GM19397 (cell line): ENCODE measurements at regions not wholly inside any gene's neighbourhood (a gene's known extent, or its start where the extent isn't known, plus 50 kb on each side); places are given as distances from the start of the nearest gene placed in this dataset.
A peak's percentile ranks its signal among the peaks of the same experiment; 100 is the strongest.
"Not testable (repeated sequence)": the region's sequence is repeated elsewhere in the genome, so short reads cannot be mapped to it uniquely, and the experiment has no call there.

Experiments
- ATAC-seq: cut with Tn5 transposase; IDR thresholded peaks from one replicate; pipeline ENCODE4 v1.9.1; 2021; ENCODE audit warnings: mild to moderate bottlenecking, moderate library complexity; ENCODE audit not compliant: unreplicated experiment

DNA sequence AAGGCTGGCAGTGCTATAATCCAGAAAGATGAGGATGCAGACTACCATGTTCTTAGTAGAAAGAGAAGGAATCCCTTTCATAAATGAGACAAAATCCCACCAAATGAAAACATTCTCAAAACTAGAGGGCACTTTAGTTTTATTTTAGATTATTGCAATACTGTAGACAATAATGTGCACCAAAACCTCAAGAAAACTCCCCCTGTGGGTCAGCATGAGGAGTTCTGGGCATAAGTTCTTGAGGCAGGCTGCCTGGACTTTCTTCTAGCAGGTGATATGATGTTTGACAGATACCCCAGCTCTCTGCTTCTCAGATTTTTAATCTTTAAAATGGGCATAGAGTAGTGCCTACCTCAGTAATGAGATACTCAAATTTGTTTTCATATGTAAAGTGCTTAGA lies 196.3 kb upstream of the CTNND2 start:
- ATAC-seq, result no peak

DNA sequence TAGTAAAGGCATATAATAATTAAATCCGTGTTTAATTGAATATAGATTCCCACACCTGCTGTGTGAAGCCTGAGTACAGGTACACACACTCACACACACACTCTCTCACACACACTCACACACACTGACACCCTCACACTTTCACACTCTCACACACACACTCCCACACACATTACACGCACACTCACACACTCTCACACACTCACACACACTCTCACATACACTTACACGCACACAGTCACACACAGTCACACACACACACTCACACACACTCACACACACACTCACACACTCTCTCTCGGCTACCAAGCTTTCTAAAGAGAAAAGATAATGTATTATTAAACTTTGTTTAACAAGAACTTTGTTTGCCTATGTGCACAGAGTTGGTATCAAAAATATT lies 195.1 kb upstream of the CTNND2 start:
- no peak for ATAC-seq

DNA sequence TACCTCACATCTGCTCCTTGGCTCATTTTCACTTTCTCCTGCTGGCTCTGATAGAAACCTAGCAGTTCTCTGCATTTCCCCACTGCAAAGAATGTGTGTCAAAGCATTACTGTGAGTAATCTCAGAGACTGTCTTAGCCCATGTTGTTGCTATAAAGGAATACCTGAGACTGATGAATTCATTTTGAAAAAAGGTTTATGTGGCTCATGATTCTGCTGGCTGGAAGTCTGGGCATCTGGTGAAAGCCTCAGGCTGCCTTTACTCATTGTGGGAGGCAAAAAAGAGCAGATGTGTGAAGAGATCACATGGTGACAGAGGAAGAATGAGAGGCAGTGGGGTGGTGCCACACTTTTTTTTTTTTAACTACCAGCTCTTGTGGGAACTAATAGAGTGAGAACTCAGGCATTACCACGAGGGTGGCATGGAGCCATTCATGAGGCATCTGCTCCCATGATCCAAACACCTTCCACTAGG lies 191.6 kb upstream of the CTNND2 start:
- peak; percentile 66 for ATAC-seq

DNA sequence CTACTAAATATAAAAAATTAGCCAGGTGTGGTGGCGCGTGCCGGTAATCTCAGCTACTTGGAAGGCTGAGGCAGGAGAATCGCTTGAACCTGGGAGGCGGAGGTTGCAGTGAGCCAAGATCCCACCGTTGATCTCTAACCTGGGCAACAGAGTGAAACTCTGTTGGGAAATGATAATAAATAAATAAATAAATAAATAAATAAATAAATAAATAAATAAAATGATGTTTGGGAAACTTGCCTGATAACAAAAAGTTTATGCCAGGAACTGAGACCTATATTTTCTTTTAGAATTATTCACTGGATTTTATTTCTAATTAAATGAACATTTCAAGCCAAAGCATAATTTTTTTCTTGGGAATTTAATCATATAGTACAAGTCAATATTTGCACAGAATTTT lies 189.3 kb upstream of the CTNND2 start:
- no peak for ATAC-seq

DNA sequence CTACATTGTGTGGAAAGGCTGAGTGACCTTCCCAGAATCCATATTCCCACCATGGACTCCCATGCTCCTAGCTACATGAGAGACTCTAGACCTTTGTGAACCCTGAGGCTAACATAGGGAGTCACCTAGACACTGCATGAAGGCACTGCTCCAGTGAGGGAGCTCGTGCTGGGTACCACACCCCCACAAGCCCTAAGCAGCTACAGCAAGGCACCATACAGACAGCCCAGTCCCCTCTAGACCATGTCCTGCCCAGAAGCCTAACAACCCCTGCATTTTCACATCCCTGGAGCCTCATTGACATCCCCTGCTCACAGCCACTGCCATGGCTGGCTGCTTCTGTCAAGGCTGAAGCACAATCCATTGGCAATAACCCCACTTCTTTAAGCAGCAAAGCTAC lies 176.5 kb upstream of the CTNND2 start:
- ATAC-seq, result no peak

DNA sequence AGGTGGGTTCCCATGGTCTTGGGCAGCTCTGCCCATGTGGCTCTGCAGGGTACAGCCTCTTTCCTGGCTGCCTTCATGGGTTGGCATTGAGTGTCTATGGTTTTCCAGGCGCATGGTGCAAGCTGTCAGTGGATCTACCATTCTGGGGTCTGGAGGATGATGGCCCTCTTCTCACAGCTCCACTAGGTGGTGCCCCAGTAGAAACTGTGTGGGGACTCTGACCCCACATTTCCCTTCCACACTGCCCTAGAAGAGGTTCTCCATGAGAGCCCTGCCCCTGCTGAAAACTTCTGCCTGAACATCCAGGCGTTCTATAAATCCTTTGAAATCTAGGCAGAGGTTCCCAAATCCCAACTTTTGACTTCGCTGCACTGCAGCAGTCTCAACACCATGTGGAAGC lies 174.0 kb upstream of the CTNND2 start:
- not testable (repeated sequence) for ATAC-seq

DNA sequence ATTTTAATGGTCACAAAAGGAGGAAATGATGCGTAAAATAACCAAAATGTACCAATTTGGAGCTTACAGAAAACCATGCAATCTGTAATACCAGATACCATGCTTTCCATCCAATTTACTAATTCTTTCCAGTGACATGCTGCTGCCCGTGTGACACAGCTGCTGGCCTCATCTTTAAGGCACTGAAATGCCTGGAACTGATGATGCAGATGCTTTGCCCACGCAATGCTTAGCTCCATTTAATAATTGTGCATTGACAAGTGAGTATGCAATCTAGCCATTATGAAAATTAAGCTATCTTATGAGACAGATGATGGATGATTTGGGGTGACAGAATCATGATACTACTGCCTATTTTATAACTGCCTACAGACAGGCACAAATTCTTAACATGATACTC lies 169.2 kb upstream of the CTNND2 start:
- no peak for ATAC-seq

DNA sequence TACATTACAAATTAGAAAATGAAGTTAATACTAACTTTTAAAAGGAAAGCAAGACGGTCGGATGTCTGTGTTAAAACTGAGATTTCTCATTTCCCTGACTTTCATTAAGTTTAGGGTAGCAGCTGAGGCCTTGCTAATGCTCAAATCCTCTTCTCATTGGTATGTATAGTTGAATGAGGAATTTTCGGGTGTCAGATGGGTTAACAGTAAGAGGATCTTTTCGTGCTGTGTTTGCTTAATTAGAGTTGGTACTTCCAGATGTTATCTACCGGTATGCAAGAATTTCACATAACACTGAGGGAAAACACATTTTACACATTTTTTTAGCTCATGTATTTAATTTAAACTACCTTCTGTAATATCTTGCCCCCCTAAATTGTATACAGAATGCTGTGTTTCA lies 168.2 kb upstream of the CTNND2 start:
- ATAC-seq, result no peak

DNA sequence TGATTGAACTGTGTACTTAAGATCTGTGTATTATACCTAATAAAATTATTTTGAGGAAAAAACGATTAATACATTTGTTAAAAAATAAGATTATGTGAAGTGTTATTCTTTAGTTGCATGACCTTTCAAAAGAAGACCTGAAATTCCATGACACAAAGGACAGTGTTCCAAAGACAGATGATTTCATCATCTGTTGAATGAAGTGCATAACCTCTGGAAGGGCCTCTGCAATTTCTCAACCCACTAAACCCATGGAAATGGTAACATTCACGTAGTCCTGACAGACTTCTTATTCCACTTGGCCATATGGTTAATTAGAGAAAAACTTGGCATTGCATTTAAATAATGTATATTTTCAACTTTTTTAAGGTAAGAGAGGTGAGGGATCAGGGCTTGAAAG lies 167.2 kb upstream of the CTNND2 start:
- ATAC-seq, result no peak

DNA sequence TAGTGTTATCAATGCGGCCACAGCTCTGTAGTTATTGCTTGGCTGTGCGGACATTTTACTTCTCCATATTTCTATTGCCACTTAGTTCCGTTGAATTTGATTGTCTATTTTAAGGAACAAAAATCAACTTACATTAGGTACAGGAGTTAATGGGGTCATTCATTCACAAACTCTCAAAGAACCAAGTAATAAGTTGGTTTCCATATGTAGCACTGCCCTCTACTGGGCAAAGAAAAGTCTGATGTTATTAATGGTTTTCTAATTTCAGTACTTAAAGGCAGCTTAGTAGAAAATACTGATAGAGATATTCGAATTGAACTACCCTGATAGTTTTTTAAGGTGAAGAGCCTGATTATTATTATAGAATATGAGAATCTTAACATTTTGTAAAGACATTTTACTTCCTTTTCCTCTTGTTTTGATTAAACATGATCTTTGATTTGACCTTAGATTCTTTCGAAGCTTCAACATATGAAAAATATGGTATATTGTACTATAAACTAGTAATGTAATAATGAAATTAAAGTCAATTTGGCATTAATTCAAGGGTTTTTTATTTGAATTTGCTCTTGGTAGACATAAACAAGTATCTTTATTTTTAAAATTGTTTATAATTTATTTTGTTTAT lies 119.5 kb upstream of the CTNND2 start:
- no peak for ATAC-seq

DNA sequence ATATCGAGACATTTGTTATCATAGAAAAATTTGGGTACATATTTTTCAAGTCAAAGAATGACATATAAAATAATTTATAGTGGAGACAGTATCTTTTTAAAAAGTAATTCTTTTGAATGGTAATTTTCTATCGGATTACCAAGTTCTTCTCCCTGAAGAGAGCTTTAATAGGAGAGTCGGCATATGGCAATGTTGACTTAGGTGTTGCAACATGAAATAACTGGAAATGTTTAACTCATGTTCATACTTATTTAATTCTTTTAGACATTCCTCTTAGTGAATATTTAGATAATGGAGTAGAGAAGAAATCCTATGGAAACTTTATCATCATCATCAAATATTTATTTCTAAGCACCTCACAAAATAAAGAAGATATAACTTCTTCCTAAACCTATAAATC lies 118.2 kb upstream of the CTNND2 start:
- ATAC-seq, result no peak

DNA sequence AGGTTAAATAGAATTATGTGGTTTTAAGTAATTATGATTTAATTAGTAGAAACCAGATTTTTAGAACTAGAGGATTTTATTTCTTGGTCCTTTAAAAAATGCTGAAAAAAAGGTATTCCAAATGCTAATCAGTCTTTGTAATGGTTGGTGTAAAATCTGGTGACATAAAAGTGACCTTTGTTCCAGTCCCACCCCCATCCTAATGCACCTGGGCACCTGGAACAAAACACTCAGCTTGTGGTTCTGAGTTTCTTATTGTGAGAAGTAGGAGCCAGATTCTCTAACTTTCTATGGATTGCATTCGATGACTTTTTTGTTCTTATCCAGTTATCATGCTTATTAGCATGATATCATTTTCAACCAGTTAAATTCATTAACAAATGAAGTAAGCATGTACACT lies 115.1 kb upstream of the CTNND2 start:
- ATAC-seq, result no peak

DNA sequence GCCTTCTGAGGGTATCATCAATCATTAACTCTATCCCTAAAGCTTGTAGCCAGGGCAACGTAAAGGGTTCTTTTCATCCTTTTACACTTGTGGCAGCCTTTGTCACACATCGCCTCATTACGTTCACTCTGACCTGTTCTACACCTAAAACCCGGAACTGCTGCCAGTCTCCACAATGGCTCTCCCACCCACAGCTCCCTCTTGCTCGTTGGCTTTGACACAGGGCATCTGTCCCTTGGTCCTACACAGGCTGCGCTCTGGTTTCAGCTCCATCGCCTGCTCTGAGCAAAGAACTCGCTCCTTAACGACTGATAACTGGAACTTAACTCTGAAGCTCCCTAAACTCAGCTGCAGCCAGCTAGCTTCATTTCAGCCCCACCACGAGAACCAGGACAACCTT lies 112.8 kb upstream of the CTNND2 start:
- no peak for ATAC-seq

DNA sequence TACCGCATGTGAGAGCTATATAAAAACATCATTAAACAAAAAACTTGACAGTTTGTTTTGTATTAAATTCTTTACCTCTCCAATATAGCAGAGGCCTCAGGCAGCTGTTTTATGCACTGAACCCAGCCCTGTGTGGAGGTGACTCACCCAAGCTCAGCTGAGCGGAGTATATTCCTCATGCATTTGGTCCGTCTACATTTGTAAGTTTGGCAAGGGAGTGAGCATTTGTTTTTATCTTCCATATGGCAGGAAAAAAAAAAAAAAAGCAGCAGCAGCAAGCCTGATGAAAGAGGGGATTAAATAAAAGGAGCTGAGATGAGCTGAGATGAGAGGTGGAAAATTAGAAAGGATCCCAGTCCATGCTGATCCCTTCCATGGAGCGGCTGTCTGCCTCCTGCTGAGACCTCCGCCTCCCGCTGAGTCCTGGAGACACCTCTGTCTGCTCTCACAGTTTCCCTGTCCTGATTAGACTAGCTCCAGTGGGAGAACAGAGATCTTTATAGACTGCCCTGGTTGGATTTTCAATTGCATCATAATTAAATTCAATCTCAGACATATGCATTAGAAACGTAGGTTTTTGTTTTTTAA lies 112.0 kb upstream of the CTNND2 start:
- no peak for ATAC-seq

DNA sequence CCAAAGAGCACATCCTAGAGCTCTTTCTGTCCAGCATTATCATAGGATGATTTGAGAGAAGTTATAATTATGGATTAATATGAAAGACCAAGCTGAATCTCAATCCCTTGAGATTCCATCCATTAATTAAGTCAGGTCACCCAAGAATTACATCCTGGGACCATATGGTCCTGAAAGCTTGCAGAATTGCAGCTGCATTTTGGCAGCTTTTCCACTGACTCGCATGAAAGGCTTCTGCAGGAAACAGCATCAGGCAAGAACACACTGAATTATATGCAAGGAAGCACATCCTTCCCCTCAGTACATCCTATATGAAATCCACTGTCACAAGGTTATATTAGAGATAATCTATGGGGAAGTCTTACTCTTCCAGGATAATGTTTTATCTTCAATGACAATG lies 109.1 kb upstream of the CTNND2 start:
- no peak for ATAC-seq

DNA sequence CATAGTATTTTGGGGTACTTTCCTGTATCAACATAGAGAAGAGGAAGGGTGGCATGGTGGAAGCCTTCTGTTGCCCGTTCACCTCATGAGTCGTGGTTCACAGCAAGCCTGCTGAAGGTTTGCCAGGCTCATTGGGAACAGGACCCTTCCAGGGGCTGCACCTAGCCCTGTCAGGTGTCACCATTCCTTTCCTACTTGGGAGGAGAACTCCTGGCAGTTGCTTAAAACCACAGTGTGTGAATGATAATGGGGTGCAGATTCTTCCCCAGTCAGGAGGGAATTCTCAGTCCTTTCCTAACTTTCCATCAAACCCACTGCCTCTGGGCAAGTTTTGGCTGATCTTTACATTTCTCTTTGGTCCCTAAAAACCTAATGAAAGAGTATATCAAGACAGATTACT lies 99.4 kb upstream of the CTNND2 start:
- ATAC-seq, result no peak

DNA sequence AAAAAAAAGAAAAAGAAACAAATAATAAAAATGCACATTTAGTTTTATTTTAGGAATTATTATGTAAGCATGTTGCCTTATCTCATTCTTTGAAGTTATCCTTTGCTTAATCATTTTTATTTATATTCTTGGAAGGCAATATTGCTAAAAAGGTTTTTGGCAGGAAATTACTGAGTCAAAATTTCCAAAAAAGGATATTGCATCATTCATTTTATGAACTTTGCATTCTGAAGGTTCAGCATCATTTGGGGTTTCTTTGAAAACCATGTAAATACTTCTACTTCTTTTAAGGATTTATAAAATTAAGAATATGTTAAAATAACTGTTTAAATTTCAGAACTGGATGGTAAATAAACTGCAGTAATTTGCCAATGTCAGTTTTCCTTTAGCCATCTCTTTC lies 94.2 kb upstream of the CTNND2 start:
- no peak for ATAC-seq

DNA sequence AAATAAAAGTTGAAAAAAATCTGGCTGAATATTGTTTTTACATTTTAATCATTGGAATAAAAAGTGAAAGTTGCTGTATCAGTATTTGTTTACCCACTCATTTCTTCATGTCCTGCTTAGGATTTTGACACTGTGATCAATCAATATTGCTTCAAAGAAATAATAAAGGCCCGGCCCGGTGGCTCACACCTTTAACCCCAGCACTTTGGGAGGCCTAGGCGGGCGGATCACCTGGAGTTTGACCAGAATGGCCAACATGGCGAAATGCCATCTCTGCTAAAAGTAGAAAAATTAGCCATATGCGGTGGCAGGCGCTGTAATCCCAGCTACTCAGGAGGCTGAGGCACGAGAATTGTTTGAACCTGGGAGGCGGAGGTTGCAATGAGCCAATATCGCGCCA lies 93.7 kb upstream of the CTNND2 start:
- ATAC-seq, result no peak

DNA sequence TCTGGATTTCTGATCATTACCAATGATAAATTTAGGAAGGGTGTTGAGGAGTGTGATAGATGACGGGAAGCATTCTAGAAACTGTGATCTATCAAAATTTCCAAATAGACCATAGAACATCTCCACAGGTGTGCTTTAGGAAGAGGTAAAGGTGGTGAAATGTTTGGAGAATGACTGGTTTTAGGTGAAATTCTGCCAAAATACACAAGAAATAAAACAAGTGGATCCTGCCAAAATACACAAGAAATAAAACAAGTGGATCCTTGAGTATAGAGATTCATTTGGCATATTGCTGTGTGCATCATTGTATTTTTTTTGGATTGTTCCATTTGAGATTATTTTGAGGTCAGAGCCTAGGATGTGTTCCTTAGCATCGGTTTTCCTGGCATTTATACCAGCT lies 88.3 kb upstream of the CTNND2 start:
- no peak for ATAC-seq

DNA sequence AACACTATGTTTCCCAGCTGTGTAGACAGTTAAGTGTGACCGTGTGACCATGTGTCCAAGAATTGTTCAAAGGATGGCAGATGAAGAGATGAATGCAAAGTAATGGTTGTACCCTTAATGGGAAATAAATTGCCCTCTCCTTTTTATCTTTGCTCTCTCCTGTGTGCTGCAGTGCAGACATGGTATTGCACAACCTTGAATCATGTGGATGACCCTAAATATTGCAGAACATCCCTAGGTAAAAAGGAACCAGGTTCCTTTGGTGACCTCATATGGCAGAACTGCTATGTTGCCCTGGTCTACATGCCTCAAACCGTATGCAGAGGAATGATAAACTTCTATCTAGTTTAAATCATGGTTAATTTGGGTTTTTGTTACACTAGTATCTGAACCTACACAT lies 81.7 kb upstream of the CTNND2 start:
- no peak for ATAC-seq

DNA sequence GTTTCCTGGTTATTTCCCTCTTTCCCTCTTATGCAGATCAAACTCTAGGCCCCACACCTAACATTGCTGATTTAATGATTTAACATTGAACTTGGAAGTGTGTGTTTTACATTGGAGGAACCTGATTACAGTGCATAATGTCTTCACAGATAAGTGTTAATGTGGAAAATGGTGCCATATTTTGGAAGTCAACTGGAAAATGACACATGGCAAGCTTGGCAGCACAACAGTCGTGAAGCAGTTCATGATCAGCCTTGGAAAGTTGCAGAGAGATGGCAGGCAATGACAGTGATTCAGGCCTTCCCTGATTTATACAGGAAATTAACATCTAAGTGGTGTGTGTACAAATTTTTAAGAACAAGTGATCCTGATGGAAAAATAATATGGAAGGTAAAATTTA lies 80.0 kb upstream of the CTNND2 start:
- ATAC-seq, result no peak

DNA sequence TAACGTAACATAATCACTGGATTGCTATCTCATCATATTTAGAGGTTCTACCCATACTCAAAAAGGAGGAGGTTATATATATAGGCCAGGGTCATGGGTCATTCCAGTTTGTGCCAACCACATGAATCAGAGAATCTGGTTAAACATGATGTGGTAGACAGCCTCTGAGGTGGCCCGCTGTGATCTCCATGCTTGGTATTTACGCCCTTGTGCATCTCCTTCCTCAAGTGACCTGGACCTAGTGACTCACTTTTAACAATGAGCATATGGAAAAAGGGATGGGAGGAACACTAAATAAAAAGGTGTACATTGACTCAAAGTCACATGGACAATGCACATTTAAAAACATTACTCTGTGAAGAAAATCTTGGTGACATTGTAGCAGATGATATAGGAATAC lies 77.7 kb upstream of the CTNND2 start:
- ATAC-seq, result no peak

DNA sequence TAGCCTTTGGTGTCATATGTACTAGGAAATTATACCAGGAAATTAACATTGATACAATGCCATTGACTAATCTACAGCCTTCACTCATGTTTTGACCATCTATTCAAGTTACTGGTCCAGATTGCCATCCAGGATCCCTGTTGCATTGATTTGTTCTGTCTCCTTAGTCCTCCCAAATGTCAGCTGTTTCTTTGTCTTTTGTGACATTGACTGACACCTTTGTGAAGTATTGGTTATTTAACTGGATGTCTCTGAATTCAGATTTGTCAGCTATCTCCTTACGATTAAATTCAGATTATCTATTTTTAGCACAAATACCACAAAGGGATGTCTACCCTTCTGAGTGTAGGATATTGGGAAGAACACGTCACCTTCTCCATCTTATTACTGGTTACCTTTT lies 73.7 kb upstream of the CTNND2 start:
- no peak for ATAC-seq
